WI38 (cell line): ENCODE measurements at regions not wholly inside any gene's neighbourhood (a gene's known extent, or its start where the extent isn't known, plus 50 kb on each side); places are given as distances from the start of the nearest gene placed in this dataset.

Experiments used
- H3K4me3 ChIP-seq: 2 replicates; pipeline ENCODE4 v1.5.1; 2011; ENCODE audit warnings: low read depth, mild to moderate bottlenecking, control low read depth, low read length
- TF ChIP-seq, protein P1 (sequence below): IDR thresholded peaks from 2 replicates; pipeline ENCODE4 v1.5.1; 2012; ENCODE audit warnings: low read depth, mild to moderate bottlenecking, control low read depth, low read length

DNA sequence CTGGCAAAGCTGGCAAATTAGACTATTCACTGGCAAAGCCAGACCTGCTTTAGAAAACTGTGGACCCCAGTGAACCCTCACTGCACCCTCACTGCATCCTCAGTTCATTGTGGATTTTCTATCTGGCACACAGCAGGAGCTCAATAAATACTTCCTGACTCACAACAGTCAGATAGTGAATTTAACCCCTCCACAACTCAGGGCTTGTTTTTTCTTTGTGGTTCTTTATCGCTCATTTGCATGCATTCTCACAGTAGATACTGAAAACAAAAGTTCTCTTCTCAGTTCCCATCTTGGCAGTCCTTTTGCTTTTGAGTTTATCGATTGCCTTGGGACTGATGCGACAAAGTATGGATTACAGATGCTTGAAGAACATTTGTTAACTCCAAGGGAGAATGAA lies 99.8 kb downstream of the ACTL7B start:
- H3K4me3 ChIP-seq = no peak overlapping the region
- TF ChIP-seq, protein P1, sequence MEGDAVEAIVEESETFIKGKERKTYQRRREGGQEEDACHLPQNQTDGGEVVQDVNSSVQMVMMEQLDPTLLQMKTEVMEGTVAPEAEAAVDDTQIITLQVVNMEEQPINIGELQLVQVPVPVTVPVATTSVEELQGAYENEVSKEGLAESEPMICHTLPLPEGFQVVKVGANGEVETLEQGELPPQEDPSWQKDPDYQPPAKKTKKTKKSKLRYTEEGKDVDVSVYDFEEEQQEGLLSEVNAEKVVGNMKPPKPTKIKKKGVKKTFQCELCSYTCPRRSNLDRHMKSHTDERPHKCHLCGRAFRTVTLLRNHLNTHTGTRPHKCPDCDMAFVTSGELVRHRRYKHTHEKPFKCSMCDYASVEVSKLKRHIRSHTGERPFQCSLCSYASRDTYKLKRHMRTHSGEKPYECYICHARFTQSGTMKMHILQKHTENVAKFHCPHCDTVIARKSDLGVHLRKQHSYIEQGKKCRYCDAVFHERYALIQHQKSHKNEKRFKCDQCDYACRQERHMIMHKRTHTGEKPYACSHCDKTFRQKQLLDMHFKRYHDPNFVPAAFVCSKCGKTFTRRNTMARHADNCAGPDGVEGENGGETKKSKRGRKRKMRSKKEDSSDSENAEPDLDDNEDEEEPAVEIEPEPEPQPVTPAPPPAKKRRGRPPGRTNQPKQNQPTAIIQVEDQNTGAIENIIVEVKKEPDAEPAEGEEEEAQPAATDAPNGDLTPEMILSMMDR = no peak

DNA sequence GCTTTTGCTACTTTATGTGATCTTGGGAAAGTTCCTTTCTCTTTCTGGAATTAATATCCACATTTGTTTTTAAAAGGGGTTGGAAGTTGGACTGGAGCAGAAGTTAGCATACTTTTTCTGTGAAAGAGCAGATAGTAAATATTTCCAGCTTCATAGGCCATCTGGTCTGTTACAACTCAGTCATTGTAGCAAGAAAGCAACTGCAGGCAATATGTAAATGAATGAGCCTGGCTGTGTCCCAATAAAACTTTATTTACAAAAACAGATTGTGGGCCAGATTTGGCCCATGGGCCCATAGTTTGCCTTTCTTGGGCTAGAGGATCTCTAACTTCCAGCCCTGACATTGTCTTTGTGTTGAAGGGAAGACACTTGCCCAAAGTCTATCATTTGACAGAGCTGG lies 104.4 kb downstream of the ACTL7B start:
- no peak overlapping the region for H3K4me3 ChIP-seq
- TF ChIP-seq, protein P1 = no peak

DNA sequence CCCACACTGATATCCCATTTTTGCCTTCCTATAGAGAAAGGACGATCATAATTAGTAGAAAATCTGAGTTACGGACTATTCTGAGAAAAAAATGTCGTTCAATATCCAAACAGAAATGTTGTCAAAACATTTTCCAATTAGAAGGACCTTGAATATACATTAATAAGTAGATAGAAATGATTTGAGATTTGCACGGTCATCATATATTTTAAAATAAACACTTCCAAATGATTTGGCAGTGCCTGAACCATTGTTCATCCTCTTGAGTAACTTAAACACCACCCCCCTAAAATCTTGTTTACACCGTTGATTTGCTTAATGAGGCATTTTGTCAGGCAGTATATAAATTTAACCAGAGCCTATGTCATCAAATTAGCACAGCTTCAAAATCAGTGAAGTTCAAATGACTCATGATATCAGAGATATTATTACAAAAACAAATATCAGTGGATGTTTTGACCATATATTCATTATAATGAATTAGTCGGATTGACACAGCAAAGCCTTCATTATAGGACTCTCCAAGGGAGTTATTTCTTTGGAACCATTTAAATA lies 105.0 kb downstream of the ACTL7B start:
- H3K4me3 ChIP-seq = no peak overlapping the region
- TF ChIP-seq, protein P1 = no peak

DNA sequence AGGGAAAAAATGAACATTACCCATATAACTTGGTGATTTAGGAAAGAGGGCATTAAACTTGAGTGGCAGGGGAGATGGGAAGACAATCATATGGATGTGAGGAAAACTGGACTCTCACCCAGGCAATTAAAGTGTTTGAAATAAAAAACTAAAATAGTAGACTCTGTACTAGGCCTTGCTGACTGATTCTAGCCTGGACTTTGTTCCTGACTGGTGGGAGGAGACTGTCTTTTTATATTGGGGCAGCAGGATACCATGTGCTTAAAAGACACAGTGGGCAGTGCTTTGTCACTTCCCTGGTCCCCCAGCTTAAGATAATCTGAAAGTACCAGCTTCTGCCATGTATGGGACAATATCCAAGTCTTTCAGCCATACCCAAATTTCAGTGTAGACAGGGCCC lies 107.0 kb downstream of the ACTL7B start:
- no peak overlapping the region for H3K4me3 ChIP-seq
- TF ChIP-seq, protein P1 = no peak

DNA sequence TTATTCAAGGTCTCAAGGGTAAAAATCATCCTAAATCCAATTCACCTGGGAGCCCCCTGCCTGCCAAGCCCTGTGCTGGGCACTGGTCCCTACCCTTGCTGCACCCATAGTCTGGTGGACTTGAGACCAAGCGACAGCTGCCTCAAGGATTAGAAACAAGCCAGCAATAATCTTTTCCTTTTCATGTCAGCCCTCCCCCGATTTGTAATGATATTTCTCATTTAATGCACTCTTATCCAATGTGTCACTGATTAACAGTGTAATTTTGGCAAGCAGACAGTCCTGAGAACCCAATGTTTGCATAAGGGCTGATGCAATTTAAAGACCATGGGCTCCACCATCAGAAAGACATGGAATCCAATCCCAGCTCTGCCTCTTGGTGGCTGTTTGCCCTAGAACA lies 108.9 kb downstream of the ACTL7B start:
- TF ChIP-seq, protein P1 = no peak
- no peak overlapping the region for H3K4me3 ChIP-seq

DNA sequence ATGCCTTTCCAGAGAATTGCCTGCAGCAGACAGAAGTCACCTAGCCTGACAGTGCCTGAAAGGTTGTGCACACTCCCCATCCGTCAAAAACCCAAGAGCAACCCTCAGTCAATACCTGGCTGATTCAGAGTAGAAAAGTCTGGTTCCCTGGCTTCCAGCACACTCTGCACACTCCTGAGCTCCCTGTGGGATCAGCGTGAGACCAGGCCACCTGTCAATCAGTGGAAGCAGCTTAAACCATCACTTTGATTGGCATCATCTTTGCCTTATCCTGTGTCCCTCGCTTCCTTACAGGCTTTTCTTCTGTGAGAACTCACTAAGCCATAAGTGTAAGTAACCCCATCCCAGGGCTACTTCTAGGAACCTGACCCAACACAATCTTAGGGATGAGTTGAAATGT lies 109.8 kb downstream of the ACTL7B start:
- TF ChIP-seq, protein P1 = no peak
- no peak overlapping the region for H3K4me3 ChIP-seq

DNA sequence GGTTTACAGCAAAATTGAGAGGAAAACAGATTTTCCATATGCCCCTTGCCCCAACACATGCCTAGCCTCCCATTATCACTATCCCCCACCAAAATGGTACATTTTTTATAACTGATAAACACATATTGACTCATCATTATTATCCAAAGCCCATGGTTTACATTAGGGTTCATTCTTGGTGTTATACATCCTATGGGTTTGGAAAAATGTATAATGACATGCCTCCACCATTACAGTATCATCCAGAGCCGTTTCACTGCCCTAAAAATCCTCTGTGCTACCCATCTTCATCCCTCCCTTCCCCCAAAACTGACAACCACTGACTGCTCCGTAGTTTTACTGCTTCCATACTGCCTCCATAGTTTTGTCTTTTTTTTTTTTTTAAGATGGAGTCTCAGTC lies 111.1 kb downstream of the ACTL7B start:
- no peak overlapping the region for H3K4me3 ChIP-seq
- TF ChIP-seq, protein P1 = no peak
